Nephron progenitor cell (in vitro differentiated cells): ENCODE measurements at regions not wholly inside any gene's neighbourhood (a gene's known extent, or its start where the extent isn't known, plus 50 kb on each side); places are given as distances from the start of the nearest gene placed in this dataset.
"Not testable (repeated sequence)": the region's sequence is repeated elsewhere in the genome, so short reads cannot be mapped to it uniquely, and the experiment has no call there.

Experiments
- DNase-seq: peaks from one replicate; pipeline ENCODE4 v3.0.0; 2021
- H3K27ac Mint-ChIP-seq: 2 replicates; pipeline ENCODE4 v1.8.0; 2021; ENCODE audit warnings: mild to moderate bottlenecking, moderate library complexity, mixed read lengths
- H3K27me3 Mint-ChIP-seq: 2 replicates; pipeline ENCODE4 v1.8.0; 2021; ENCODE audit warnings: mild to moderate bottlenecking, low read depth, mixed read lengths; ENCODE audit not compliant: poor library complexity
- H3K36me3 Mint-ChIP-seq: 2 replicates; pipeline ENCODE4 v1.8.0; 2021; ENCODE audit warnings: low read depth, mixed read lengths
- H3K4me1 Mint-ChIP-seq: 2 replicates; pipeline ENCODE4 v1.8.0; 2021; ENCODE audit warnings: mixed read lengths
- H3K4me3 Mint-ChIP-seq: 2 replicates; pipeline ENCODE4 v1.8.0; 2021; ENCODE audit warnings: mild to moderate bottlenecking, moderate library complexity, mixed read lengths
- H3K9me3 Mint-ChIP-seq: 2 replicates; pipeline ENCODE4 v1.8.0; 2021; ENCODE audit warnings: mild to moderate bottlenecking, moderate library complexity, mixed read lengths
- CTCF ChIP-seq: fragments of 200-600 bp; sonication (generic); IDR thresholded peaks from 2 replicates; pipeline ENCODE4 v1.5.0; 2021; ENCODE audit warnings: antibody characterized with exemption

GRCh38 chr6:69466979-69467570, 329.7 kb downstream of the LMBRD1 start:
- no peak for DNase-seq
- Mint-ChIP-seq H3K27ac (no peak overlapping the region), H3K36me3 (no peaks in the 10 kb centered on the region), H3K4me3 (no peak overlapping the region), H3K27me3 (peaks cover 5% of the 10 kb centered on the region), H3K4me1 (no peaks in the 10 kb centered on the region), H3K9me3 (peaks cover 12% of the 10 kb centered on the region)
- TF ChIP-seq CTCF, result no peak

- H3K4me1 Mint-ChIP-seq, result no peaks in the 10 kb centered on the region
- H3K9me3 Mint-ChIP-seq, result peaks cover 8% of the 10 kb centered on the region
- H3K27me3 Mint-ChIP-seq, result peaks cover 5% of the 10 kb centered on the region
- no peak for DNase-seq
- H3K27ac Mint-ChIP-seq, result no peak overlapping the region
- H3K36me3 Mint-ChIP-seq, result no peaks in the 10 kb centered on the region
- H3K4me3 Mint-ChIP-seq, result no peak overlapping the region
- no peak for TF ChIP-seq CTCF
Measured at GRCh38 chr6:69465866-69466265, 330.9 kb downstream of the LMBRD1 start.

GRCh38 chr6:69456086-69456485, 340.7 kb downstream of the LMBRD1 start:
- Mint-ChIP-seq H3K4me1 (no peaks in the 10 kb centered on the region), H3K27ac (no peak overlapping the region), H3K4me3 (no peak overlapping the region), H3K36me3 (no peaks in the 10 kb centered on the region), H3K27me3 (no peaks in the 10 kb centered on the region), H3K9me3 (no peaks in the 10 kb centered on the region)
- no peak for DNase-seq
- no peak for TF ChIP-seq CTCF

GRCh38 chr6:69454619-69455018, 342.2 kb downstream of the LMBRD1 start:
- not testable (repeated sequence) for H3K27me3 Mint-ChIP-seq, H3K27ac Mint-ChIP-seq, H3K4me3 Mint-ChIP-seq, H3K36me3 Mint-ChIP-seq, H3K4me1 Mint-ChIP-seq, DNase-seq, H3K9me3 Mint-ChIP-seq

GRCh38 chr6:69450493-69450892, 346.3 kb downstream of the LMBRD1 start:
- not testable (repeated sequence) for H3K27me3 Mint-ChIP-seq, H3K4me1 Mint-ChIP-seq, H3K36me3 Mint-ChIP-seq, H3K4me3 Mint-ChIP-seq, DNase-seq, H3K27ac Mint-ChIP-seq
- H3K9me3 Mint-ChIP-seq, result peaks cover 23% of the 10 kb centered on the region

- H3K4me1 Mint-ChIP-seq, result no peaks in the 10 kb centered on the region
- no peak overlapping the region for H3K4me3 Mint-ChIP-seq
- no peak for TF ChIP-seq CTCF
- H3K36me3 Mint-ChIP-seq, result no peaks in the 10 kb centered on the region
- no peak for DNase-seq
- H3K9me3 Mint-ChIP-seq, result peaks cover 27% of the 10 kb centered on the region
- no peak overlapping the region for H3K27ac Mint-ChIP-seq
- no peaks in the 10 kb centered on the region for H3K27me3 Mint-ChIP-seq
Measured at GRCh38 chr6:69449887-69450286, 346.9 kb downstream of the LMBRD1 start.
